ENCODE measurements at regions not wholly inside any gene's neighbourhood (a gene's known extent, or its start where the extent isn't known, plus 50 kb on each side); places are given as distances from the start of the nearest gene placed in this dataset.

GRCh38 chr6:145370559-145370958 is 364.8 kb downstream of the EPM2A start:
- DNase-seq, result no peak

GRCh38 chr6:145372671-145373151 is 362.6 kb downstream of the EPM2A start:
- DNase-seq, result no peak

- DNase-seq, result no peak
These were observed 361.5 kb downstream of the EPM2A start for GRCh38 chr6:145373826-145374225.

- DNase-seq, result no peak
These were observed 360.8 kb downstream of the EPM2A start for GRCh38 chr6:145374570-145374969.

- DNase-seq, result no peak
These were observed 359.8 kb downstream of the EPM2A start for GRCh38 chr6:145375502-145375901.

- DNase-seq, result no peak
These were observed 355.1 kb downstream of the EPM2A start for GRCh38 chr6:145380186-145380585.

GRCh38 chr6:145381941-145382340 is 353.4 kb downstream of the EPM2A start:
- DNase-seq, result no peak

- DNase-seq, result no peak
These were observed 351.9 kb downstream of the EPM2A start for GRCh38 chr6:145383428-145383827.

- no peak for DNase-seq
These were observed 350.8 kb downstream of the EPM2A start for GRCh38 chr6:145384503-145384902.

- DNase-seq, result no peak
These were observed 338.8 kb downstream of the EPM2A start for GRCh38 chr6:145396499-145396898.

DNA sequence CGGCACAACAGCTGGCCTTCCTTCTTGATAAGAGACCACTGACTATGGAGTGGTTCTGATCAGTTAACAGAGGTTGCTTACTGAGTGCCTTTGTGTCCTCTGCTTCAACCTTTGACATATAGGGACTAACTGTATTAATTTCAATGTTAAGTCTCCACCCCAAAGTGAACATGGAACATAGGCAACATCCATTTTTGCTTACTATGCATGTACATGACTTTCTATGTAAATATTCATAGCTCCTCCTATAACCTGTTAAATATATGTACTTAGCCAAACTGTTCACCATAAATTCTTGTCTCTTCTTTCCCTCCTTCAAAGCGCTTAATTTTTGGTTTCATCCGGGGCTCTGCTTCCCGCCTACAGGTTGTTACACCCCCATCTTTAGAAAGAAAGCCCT is 334.8 kb downstream of the EPM2A start:
- no peak for DNase-seq

DNA sequence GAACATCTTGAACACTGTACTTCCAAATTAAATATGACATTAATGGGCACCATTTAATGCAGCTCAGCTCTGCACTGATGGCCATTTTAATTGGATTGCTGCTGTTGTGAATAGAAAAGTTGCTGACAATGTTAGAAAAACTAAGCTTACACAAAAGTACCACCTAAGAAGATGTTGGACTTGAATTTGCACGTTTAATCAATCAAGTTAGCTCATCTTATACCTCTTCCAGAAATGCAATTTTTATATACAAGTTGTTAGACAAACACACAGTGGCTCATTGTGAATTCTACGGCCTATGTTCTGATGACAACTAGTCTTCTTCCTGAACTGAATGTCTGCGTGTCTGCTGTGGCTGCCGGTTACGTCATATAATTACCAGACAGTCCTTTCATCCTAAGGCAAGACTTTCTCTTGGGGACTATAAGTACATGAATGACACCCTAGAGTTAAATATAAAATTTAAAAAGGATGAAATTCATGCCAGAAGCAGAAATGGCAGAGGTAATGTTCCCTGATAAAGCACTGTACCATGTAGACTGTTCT is 330.2 kb downstream of the EPM2A start:
- DNase-seq, result no peak

DNA sequence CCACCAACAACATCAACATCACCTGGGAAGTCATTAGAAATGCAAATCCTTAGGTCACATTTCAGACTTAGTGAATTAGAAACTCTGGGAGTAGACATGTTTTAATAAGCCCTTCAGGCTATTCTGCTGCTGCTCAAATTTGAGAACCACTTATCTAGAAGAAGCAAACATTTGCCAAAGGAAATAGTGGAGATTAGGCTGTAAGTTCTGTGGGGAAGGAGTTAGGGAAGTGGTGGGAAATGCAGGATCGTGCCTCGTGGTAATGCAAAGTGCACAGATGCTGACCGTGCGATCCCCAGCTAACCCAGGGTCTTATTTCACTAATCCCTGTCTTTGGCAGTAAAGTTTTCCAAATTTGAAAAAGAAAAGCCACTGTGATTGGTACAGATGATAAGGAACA is 328.5 kb downstream of the EPM2A start:
- DNase-seq, result no peak

GRCh38 chr6:145415616-145416015 is 319.7 kb downstream of the EPM2A start:
- DNase-seq, result no peak

- DNase-seq, result no peak
These were observed 314.7 kb downstream of the EPM2A start for GRCh38 chr6:145420599-145420998.

DNA sequence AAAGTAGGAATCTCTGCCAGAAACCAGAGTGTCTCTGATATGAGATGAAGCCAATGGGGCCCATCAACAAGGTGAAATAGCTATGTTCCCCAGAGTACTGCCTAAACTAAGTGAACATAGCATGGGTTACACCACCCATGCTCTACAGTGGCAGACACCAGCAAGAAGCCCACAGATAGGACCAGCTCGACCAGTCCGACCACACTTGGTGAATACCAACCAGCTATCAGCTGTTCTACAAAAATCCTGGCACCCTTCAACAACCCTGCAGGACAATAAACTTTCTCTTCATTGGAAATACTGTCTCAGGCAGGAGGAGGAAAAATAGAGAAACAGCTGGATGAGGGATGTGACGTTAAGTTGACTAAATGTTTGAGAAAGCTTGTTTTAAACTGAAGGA is 311.4 kb downstream of the EPM2A start:
- DNase-seq, result no peak

- DNase-seq, result no peak
These were observed 308.1 kb downstream of the EPM2A start for GRCh38 chr6:145427232-145427631.

GRCh38 chr6:145428706-145429105 is 306.6 kb downstream of the EPM2A start:
- DNase-seq, result no peak

- DNase-seq, result no peak
These were observed 293.2 kb downstream of the EPM2A start for GRCh38 chr6:145442110-145442509.

DNA sequence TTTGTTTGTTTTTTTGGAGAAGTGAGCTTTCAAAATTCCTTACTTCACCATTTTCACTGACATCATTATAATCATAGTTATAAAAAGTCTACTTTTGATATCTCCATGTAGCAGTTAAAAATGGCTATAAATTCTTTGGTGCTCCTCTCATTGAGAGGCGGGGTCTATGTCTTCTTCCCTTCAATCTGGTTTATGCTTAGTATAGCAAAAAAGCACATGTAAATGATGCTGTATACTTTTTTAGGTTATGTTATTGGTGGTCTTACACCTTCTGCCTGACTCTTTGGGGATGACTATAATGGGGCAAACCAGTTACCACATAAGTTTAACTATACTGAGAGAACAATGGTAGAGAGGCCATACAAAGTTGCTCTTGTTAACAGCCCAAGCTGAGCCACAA is 289.6 kb downstream of the EPM2A start:
- no peak for DNase-seq

DNA sequence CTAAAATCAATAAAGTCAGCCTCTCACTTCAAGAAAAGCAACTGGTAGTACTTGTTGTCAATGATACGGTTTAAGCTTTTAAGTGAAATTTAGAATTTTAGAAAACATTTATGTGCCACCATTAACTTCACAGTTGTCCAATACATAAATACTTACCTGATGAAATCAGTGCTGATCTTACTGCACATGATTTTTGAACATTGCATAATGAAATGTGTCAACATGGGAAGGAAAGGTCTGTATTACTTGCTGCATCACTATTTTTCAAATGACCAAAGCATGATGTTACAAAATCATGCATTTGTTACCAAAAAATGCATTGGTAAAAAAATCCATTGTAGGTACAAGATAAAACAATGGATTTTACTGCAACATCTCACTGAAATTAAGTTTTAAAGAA is 284.3 kb downstream of the EPM2A start:
- no peak for DNase-seq

GRCh38 chr6:145453376-145453775 is 281.9 kb downstream of the EPM2A start:
- DNase-seq, result no peak

DNA sequence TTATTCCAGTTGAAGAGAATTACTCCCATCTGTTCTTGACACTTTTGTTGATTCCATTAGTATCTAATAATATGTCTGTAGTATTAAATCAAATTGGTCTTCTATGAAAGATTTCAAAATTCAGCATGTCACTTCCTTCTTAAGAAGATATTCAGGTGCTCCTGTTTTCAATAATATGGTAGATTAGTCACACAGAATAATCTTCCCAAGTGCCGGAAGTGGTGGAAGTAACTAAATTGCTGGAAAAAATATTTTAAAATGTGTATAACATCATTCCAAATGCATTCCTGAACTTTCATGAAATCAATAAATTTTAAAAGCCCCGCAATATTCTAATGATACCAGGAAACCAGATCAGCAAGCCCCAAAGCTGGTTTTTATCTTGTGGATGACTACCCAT is 281.3 kb downstream of the EPM2A start:
- DNase-seq, result no peak

DNA sequence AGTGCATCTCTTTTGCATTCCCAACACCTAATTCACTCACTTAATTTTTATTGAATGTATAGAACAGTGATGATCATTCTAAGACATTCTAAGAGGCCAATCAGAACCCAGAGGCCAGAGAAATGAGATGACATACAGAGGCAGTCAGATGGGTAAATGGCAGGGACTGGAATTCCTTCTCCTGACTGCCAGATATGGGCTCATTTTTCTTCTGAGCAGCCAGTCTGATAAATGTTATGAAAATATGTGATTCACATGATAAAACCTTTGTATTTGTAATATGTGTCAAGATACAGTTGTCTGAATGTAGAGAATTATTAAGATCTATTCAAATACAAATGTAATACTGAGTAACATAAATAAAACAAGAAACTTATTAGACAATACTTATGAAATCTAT is 277.8 kb downstream of the EPM2A start:
- no peak for DNase-seq

- no peak for DNase-seq
These were observed 266.8 kb downstream of the EPM2A start for GRCh38 chr6:145468534-145468933.

GRCh38 chr6:145469021-145469420 is 266.3 kb downstream of the EPM2A start:
- no peak for DNase-seq

Measured in GOT3 (cell line).